Kidney capillary endothelial cell (primary cell): ENCODE measurements at regions not wholly inside any gene's neighbourhood (a gene's known extent, or its start where the extent isn't known, plus 50 kb on each side); places are given as distances from the start of the nearest gene placed in this dataset.

Experiments
- DNase-seq: peaks from one replicate; pipeline ENCODE4 v3.0.0-alpha.2; 2018; ENCODE audit warnings: low spot score

DNA sequence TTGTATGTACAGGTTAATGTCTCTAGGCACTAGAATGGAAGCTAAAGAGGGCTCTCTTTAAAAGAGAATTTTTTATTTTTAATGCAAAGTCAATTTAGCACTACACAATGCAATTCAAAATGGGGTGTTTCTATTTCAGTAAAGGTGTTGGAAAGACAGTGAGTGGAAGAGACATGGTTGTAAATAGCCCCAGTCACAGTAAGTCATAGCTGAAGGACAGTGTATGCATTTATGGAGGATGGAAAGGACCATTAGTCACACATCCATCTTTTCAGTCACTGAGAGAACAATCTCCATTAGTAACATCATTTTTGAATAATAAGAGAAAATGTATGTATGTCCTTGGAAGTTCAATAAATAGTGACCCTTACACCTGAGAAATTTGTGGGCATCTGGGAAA, 148.0 kb downstream of the PDHA2 start:
- no peak for DNase-seq

DNA sequence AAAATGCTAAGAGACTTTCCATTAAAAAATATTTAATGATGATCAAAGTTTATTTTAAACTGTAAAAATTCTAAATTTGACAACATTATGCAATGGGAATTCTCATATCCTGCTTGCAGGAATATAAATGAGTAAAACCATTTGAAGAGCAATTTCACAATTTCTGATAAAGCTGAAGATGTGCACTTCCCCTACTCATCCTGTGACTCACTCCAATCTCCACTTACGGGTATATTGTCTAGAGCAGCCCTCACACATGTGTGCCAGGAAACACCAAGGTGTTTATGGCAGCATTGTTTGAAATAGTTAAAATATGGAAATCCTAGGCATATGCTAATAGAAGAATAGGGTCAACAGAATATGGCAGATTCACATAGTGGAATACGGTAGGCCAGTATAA, 158.4 kb downstream of the PDHA2 start:
- DNase-seq: no peak

DNA sequence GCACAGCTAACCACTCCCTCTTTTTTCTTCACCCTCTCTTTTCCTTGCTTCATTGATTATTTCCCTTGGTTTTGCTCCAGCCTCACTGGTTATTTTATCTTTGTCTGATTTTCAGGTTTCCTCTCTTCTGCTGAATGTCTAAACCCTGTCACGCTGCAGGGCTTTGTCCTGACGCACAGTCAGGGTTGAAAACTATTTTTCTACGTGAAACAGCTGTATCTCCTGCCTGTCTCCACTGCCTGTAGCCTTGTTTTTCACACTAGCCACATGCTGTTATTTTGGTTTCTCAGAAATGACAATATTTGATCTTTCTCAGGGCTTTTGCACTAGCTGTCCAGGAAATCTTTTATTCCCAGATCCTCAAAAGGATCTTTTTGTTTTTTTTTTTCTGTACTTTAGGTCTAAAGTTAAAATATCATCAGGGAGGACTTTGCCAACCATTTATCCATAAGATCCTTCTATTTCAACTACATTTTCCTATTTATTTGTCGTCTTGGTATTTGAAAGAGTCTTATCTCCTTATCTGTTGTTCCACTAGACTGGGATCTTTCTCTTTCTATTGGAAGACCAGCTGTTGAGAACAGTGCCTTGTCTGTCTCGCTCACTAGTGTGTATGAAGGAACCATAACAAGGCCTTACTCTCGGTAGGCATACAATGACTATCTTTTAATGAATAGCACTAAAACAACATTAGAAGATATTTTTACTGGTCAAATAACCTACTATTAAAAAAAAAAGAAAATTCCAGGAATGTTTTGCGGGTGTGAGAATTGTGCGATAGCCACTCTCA, 164.3 kb downstream of the PDHA2 start:
- DNase-seq: no peak

DNA sequence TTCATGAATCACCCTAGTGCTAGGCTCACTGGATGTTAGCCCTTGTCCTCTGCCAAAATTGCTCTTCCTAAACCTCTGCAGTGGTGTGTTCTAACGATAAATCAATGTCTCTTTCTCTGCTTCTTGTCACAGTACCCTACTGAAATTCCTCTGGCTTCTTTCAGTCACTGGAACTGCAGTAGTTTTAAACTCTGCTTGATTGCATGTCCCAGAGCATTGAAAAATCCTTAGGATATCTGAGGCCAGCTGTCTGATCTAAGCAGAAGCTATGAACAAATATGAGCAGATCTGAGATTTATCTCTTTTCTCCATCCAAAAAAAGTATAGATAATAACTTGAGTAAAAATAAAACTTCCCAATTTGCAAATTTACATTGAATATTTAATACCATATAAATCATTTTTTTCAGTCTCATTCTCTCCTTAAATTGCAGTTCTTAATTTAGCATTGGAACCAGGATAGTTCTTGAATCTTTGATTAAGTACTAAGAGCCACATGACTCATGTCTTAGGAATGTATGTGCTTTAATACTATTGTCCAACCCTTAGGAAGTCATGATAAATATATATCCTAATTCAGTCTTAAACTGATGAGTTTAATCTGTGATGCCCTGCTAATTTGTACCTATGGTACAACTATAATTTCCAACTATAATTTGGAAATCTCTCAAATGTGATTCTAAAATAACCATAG, 169.7 kb downstream of the PDHA2 start:
- DNase-seq: peak; percentile 75

DNA sequence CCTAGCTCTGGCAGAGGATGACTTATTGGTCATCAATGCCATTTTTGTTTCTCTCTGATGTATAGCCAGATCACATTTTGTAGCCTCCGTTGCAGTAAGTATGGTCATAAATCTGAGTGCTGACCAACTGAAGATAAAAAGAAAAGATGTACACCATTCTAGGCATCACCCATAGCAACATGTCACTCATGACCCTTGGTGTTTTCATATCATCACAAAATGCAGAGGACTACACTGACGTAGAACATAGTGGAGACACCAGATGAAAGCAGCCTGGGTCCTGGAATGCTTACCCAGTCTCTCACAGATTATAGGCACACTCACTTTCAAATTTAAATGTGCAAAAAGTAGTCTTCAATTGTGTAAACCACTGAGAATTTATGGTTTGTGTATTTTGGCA, 172.8 kb downstream of the PDHA2 start:
- no peak for DNase-seq

DNA sequence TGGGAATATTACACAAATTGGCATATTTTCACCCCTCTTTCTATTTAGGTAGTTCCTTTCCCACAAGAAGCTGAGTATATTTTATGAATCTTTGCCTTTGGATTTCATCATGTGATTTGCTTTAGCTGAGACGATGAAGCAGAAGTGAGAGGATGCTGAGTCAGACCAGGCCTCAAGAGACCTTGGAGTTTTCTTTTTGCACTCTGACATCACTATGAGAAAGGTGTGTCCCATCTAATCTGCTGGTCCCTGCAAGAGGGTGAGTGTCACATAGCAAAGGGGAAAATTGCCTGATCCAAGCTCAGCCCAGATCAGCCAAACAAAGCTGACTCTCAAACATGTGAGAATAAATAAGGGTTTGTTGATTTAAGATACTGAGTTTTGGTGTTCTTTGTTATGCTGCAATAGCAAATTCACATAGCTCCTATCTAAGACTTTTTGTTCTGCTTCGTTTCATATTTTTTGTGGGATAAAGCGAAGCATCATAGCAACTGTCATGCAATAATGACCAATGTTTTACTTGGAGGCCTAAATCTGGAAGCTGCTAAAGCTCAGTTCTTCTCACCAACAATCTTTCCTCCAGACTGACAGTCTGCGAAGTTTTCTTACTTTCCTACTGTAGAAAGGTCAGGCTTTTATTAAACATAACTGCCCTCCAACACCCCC, 176.9 kb downstream of the PDHA2 start:
- peak; percentile 24 for DNase-seq

DNA sequence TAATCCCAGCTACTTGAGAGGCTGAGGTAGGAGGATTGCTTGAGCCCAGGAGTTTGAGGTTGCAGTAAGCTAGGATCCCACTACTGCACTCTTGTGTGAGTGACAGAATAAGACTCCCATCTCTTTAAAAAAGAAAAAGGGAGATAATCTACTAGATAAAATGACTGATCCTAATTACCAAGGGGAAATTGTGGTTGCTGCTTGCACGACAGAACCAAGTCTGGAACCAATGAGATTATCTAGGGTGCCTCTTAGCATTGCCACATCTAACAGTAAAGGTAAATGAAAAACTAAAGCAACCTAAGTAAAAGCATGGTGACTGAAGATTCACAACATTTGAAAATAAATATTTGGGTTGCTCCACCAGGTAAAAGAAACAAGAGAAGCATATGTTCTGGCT, 185.1 kb downstream of the PDHA2 start:
- no peak for DNase-seq

DNA sequence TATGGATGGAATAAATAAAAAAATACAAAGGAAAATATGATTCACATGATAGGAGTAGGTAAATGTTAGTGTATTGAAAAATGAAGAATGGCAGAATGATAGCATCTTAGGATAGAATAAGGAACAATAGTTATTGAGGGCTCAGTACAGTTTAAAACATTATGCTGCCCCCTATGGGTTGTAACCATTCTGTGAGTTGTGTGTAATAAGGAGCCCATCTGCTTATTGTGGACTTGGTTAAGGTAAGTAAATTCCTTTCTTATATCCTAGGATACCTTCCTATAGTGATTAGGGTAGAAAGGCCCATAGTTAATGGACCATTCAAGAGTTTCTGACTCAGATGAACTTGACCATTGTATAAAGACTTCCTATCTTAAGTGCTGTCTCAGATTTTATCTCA, 195.8 kb downstream of the PDHA2 start:
- DNase-seq: peak; percentile 10

DNA sequence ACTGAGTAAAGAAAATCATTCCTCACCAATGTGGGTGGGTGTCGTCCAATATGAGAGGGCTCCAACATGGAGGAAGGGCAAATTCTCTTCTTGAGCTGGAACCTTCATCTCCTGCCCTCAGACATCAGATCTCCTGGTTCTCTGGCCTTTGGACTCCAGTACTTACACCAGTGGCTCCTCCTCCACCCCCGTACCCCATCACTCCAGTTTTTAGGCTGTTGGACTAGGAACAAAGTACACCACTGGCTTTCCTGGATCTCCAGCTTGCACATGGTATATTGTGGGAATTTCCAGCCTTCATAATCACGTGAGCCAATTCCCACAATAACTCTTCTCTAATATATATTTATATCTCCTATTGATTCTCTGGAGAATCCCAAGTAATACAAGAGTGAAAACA, 196.9 kb downstream of the PDHA2 start:
- no peak for DNase-seq

DNA sequence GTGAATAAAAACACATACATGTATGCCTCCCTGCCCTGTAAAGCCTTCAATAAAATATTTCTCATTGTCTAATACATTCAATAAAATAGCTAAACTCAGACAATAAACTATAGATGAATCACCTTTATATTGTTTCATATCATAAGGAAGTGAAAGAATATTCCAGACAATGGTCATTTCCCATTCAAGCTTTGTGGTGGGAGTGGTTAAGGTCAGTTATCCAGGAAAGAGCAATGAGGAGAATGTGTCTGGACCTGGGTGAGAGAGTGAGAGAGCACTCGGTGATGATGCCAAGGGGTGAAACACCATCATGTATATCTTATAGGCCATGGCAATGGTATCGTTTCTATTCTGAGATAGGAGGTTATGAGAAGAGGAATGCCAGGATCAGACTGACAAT, 197.8 kb downstream of the PDHA2 start:
- peak; percentile 7 for DNase-seq

DNA sequence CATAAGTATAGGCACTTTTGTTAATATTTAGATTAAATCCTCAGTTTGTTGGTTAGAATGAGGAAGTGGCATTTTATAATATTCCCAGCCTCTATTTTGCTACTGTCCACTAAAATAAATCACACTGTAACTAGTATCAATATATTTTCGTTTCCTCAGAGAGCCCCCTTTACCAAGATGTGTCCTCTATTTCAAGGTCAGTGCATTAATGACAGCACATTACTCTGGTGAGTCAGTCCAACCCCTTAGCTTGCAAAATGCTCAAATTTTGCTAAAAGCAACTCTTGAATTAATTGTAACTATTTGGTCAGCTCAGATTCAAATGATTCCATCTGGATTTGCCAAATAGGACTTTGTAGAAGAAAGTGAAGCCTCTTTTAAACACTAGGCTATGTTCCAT, 199.3 kb downstream of the PDHA2 start:
- no peak for DNase-seq

DNA sequence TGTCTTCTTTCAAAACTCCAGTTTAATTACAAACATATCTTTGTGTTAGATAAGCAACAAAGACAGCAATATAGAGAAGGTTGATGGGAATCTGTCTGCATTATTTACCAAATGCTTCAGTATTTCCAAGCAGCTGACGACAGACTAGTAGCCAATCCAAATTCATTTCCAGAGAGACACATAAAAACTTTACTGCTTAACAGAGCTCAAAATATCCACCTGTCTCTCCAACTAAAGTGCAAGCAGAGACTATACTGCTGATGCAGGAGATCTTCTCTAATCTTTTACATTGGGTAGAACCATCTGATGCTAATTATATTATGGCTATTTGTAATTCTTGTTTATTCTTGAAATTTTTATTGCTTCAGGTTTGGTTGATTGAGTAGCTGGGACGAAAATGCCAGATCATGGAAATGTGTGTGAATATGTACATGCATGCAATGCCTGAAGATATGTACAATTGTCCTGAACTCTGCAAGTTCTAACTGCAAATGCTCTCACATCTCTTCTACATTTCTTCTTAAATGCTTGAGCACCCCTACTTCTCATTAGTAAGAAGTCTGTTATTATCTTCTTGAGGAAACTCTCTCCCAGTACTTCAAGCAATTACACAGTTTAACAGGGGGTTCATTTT, 200.0 kb downstream of the PDHA2 start:
- DNase-seq: no peak

DNA sequence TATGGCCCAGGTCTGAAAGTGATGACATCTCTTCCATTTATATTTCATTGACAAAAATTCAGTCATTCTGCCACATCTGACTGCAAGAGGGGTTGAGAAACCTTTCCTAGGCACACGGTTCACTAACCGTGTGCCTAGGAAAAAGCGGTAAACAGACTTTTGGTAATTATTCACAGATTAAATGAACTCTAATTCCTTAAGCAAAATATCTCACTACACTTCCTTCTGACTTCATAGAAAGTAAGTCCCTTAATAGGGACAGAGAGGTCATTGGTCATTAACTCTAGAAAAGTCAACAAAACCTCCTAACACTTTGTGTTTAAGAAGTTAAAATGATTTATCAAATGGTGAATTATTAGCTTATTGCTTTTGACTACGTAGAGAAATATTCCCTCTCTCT, 205.1 kb downstream of the PDHA2 start:
- DNase-seq: no peak

DNA sequence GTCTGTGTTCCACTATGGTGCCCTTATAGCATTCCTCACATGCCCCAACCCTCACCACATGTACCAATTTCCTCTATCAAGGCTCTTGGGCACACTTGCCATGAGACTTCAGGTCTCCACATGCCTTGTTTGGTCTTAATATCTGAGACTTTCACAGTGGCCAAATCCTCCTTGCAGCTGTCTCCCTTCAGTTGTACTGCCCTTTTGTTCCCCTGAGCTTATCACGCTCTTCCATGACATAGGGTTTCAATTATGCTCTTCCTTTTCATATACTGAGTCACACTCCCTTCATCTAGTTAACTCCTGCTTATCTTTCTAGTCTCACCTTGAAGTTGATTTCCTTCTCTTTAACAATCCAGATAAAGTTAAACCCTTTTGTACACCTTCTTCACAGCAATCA, 212.9 kb downstream of the PDHA2 start:
- no peak for DNase-seq

DNA sequence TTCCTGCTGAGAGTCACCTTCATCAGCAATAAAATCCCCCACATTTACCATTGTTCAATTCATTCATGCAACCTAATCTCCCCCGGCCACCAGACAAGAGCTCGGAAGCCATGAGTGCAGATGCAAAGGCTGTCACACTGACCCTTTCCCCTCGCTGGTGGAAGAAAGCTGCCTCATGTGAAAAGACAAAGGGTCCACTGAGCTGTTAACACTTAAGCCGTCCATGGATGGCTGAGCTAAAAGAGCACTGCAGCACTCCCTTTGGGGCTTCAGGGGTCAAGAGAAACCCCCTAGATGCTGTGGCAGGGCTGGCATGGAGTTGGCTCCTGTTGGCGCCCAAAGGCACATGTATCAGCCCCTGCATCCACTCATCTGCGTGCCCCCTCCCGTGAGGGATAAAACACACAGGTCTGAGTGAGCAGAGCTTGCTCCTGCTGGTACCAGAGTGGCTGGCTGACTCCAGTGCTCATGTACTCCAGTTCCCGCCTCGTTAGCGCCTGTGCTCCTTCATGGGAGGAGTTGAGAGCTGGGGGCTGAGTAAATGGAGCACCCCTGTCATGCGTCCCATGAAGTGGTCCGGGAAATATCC, 216.5 kb downstream of the PDHA2 start:
- no peak for DNase-seq

DNA sequence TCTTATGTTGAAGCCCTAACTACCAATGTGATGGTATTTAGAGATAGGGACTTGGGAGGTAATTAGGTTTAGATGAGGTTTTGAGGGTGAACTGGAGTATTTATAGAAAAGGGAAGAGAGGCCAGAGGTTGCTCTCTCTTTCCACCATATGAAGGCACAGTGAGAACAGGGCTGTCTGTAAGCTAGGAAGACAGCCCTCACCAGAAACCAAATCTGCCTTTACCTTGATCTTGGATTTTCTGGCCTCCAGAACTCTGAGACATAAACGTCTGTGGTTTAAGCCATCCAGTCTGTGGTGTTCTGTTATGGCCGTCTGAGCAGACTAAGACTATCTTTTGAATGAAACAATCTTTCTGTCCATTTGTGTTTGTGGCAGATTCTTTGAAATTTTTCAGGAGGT, 223.7 kb downstream of the PDHA2 start:
- no peak for DNase-seq

DNA sequence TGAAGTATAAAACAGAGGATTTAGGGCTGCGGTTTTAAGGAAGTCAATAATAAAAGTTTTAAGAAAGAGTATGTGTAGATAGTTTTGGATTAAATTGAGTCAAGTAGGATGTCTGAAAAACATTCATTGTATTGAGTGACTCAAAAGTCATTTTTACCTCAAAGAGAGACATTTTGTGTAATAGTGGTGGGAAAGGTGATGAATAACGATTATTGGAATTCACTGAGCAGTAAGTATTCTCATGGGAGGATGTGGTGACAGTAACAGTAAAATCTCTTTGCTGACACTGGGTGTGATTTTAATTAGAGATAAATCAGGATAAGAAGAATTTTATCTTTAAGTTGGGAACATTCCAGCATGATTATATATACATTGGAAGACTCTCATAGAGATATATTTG, 233.6 kb downstream of the PDHA2 start:
- DNase-seq: no peak

DNA sequence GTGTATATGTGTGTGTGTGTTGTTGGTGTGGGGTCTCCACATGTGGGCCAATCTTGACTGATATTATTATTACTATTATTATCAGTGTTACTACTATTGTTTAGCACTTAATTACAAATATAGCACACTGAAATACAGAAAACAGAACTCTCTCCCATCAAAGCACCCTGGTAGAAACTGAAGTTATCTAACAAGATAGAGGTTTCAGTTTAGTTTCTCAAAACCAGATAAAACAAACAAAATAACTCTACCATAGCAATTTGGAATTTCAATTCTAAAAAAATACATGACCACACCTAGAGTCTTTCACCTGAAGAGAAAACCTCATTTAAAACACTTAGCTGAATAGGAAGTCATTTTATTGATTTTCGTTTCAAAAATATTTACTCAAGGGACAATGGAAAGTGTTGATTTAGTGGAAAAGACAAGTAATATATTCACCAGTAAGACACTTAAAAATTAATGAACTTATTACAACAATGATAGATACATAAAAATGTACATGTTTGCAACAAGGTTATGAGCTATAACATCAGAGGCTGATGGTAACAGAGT, 252.3 kb downstream of the PDHA2 start:
- DNase-seq: no peak

DNA sequence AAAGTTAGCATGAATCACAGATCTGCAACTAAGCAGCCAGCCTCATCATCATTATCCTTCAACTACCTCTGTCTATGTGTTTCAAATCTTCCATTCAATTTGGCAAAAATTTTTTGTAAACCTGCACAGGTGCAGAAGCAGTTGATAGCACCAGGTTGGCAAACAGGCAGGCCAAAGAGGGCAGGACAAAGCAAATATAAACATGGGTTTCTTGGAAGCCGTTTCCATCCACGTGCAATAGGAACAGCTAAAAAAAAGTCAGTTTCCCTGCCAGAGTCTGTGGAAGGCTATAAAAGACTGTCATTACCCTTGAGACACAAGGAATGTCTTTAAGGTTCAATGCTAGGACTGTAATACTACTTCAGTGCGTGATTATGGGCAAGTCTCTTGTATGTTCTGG, 253.2 kb downstream of the PDHA2 start:
- DNase-seq: no peak

DNA sequence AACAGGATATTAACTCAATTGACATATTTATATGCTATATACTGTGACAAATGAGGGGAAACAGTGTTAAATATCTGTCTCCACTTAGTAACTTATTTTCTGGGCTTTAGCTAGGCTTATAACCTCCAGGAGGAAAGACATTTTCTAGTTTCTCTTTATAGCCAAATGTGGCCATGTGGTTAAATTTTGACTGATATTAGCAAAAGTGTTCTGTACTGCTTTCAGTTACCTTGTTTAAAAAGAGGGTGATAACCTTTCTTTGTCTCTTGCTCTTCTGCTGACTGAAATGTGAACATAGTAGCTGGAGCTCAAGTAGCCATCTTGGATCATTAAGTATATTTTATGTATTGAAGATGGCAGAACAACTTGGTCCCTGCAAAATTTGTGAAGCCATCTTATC, 253.7 kb downstream of the PDHA2 start:
- no peak for DNase-seq

DNA sequence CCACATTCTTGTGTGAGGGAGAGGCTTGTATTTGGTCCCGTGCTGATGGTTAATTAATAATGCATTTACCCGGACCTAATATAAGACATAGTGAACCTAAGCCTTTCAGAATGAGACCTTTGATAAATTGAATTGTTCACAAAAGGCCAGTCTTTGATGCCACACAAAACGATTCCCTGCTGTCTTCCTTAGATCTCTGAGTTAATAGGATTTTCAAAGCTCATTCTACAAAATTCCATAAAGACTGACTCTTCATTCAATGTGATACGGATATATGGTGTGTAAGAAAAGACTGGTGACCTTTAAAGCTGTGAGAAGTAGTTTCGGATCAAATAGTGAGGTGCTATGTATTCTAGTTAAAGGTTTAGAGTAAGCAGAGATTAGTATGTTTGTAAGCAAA, 254.3 kb downstream of the PDHA2 start:
- DNase-seq: no peak

DNA sequence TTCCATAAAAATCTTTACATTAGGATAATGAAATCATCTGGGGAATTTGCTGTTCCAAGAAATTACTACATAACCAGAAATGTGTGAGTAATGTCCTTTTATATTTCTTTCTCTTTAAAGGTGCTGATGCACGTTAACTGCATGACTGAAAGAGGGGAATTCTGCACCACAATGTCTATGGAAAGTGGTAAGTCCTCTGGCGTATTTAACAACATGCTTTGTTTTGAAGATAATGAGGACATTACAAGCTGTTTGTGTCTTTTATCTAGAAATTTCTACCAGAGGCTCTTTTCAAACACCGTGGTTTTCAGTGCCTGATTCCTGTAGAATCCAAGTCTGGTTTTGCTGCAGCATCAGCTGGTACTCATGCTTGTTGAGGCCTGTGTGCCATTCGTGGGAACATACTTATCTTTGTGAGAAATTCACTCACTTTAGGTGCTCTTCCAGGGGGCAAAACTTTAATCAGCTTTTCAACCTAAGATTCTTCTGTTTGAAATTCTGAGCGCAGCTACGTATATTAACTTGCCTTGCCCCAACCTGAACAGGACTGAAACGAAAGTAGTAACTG, 257.2 kb downstream of the PDHA2 start:
- no peak for DNase-seq
